SK-N-MC (cell line): ENCODE measurements at regions not wholly inside any gene's neighbourhood (a gene's known extent, or its start where the extent isn't known, plus 50 kb on each side); places are given as distances from the start of the nearest gene placed in this dataset.

Experiments used
- EZH2 ChIP-seq: fragments of 200-600 bp; sonication (generic); IDR thresholded peaks from one replicate; pipeline ENCODE4 v1.6.1; 2017; ENCODE audit warnings: antibody characterized with exemption
- FOXP2 ChIP-seq: optimal IDR thresholded peaks from 2 replicates; pipeline ENCODE3; 2011; ENCODE audit warnings: mild to moderate bottlenecking, moderate library complexity; ENCODE audit not compliant: insufficient read depth; ENCODE audit errors: extremely low read length, control extremely low read depth
- POLR2AphosphoS5 ChIP-seq: IDR thresholded peaks from 2 replicates; pipeline ENCODE4 v1.6.1; 2012; ENCODE audit warnings: mild to moderate bottlenecking, low read depth, low read length, borderline replicate concordance

DNA sequence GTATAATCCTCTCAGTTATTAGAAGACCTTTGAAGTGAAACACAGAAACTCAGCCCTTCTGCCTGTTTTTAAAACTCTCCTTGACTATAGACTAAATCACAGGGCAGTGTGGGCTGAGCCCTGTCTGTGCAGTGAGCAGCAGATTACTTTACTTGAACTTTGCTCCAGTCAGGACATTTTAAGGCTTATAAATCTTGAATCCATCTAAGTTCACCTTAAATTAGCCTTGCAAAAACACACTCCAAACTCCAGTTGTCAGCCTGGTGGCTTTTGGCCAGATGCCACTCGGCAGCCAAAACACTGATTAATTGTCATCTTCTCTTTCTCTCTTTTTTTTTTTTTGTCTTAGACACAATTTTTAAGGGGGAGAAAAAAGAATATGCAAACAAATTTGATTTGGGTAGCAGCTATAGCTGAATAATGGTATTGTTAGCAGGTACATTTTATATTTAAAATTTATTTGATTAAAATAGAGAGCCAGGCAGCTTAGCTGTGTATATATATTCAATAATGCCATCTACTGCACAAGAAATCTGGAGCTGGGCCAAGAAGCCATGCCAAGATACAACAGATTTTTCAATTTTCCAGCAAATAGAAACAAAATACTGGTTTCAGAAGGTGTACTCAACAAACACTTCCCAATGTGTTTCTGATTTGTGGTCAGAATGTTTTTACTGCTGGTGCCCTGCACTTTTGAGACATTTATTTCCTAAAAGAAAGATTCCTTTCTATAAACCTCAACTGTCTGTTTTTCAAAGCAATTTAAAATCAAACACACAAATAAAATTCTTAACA lies 247.7 kb downstream of the TFEC start:
- TF ChIP-seq EZH2 (no peak), FOXP2 (no peak), POLR2AphosphoS5 (no peak)
